ENCODE measurements at regions not wholly inside any gene's neighbourhood (a gene's known extent, or its start where the extent isn't known, plus 50 kb on each side); places are given as distances from the start of the nearest gene placed in this dataset.
A peak's percentile ranks its signal among the peaks of the same experiment; 100 is the strongest.

- H3K4ac ChIP-seq (ENCODE audit: low read depth, low read length), result 0 out of 2 replicates have a peak overlapping the region, but pooled peaks have one; percentile 31
- H4K20me1 ChIP-seq (ENCODE audit: insufficient read depth, low read length), result no peaks in the 10 kb centered on the region
- ChIA-PET CTCF (no interaction called here), POLR2A (ENCODE audit: unreplicated experiment) (no interaction called here)
- H3K27ac ChIP-seq (ENCODE audit: insufficient read depth, low read length), result no peak overlapping the region
- no peak overlapping the region for H2BK15ac ChIP-seq (ENCODE audit: low read depth, low read length)
- BruUV-seq (replicated peaks), result no TSS peak
- no peak overlapping the region for H3K4me2 ChIP-seq (ENCODE audit: low read depth, low read length)
- H3K4me3 ChIP-seq (ENCODE audit: insufficient read depth, low read depth, low read length), result no peak overlapping the region
- H3K9me3 ChIP-seq (ENCODE audit: control insufficient read depth, insufficient read depth, low read length), result no peaks in the 10 kb centered on the region
- H3K4me1 ChIP-seq (ENCODE audit: control insufficient read depth, insufficient read depth, low read length), result peaks cover 15% of the 10 kb centered on the region
- H3K56ac ChIP-seq (ENCODE audit: extremely low read depth, insufficient read depth, low read length), result no peak overlapping the region
- dilution Hi-C loops (cut with HindIII; ENCODE audit: low sequenced_read_pairs, unreplicated experiment), result no loop called here
- peak overlapping the region; percentile 37; the same call in 1 of the 2 replicates for H2BK120ac ChIP-seq (ENCODE audit: low read depth, low read length)
- H2AFZ ChIP-seq (replicated peaks; ENCODE audit: low read length, poor library complexity), result no peak overlapping the region
- no peak overlapping the region for H4K91ac ChIP-seq (ENCODE audit: insufficient read depth, low read depth, low read length)
- no peaks in the 10 kb centered on the region for H3K27me3 ChIP-seq (ENCODE audit: control insufficient read depth, insufficient read depth, low read length)
- 0 out of 2 replicates have a peak overlapping the region, but pooled peaks have one; percentile 9 for H3K14ac ChIP-seq (replicated peaks; ENCODE audit: low read depth, low read length)
- intact Hi-C loops (cut with micrococcal nuclease), result loop anchor here (5.0 kb wide), 1 partner anchor 77 kb away; no protein-coding TSS in a partner anchor
- H3K36me3 ChIP-seq (ENCODE audit: control insufficient read depth, insufficient read depth, low read length), result no peaks in the 10 kb centered on the region
- no peak for TF ChIP-seq MAFK (IDR thresholded peaks at IDR 0.05; ENCODE audit: low read depth, low read length)
- no peak for TF ChIP-seq USF2 (IDR thresholded peaks at IDR 0.05; ENCODE audit: low read depth, low read length)
- no peak for TF ChIP-seq MAZ (IDR thresholded peaks at IDR 0.05; ENCODE audit: borderline replicate concordance, low read depth, low read length)
- TF ChIP-seq RFX5 (IDR thresholded peaks at IDR 0.05; ENCODE audit: low read depth, low read length), result no peak
- TF ChIP-seq POLR2A (IDR thresholded peaks at IDR 0.05; ENCODE audit: low read depth, low read length), result no peak
- TF ChIP-seq RCOR1 (IDR thresholded peaks at IDR 0.05; ENCODE audit: insufficient replicate concordance, low read length), result no peak
- no peak for TF ChIP-seq ELK1 (IDR thresholded peaks at IDR 0.05; ENCODE audit: borderline replicate concordance, low read depth, low read length)
- no peak for TF ChIP-seq FOS (IDR thresholded peaks at IDR 0.05; ENCODE audit: low read depth, low read length)
- no peak for TF ChIP-seq MXI1 (IDR thresholded peaks at IDR 0.05; ENCODE audit: borderline replicate concordance, low read depth, low read length)
- TF ChIP-seq SMC3 (IDR thresholded peaks at IDR 0.05; ENCODE audit: low read depth, low read length), result no peak
- TF ChIP-seq NFE2L2 (IDR thresholded peaks at IDR 0.05; ENCODE audit: low read depth, low read length), result no peak
- no peak for TF ChIP-seq CEBPB (IDR thresholded peaks at IDR 0.05; ENCODE audit: low read depth, low read length)
- no peak for TF ChIP-seq CHD1 (IDR thresholded peaks at IDR 0.05; ENCODE audit: low read depth, low read length)
- TF ChIP-seq CTCF (conservative IDR thresholded peaks at IDR 0.05; ENCODE audit: low read depth, low read length), result no peak
- no peak for TF ChIP-seq BHLHE40 (IDR thresholded peaks at IDR 0.05; ENCODE audit: low read depth, low read length)
- no peak for TF ChIP-seq RAD21 (IDR thresholded peaks at IDR 0.05; ENCODE audit: low read length)
- no peak overlapping the region for H4K8ac ChIP-seq (ENCODE audit: low read depth in 2 of 2, low read length in 2 of 2)
- ATAC-seq (ENCODE audit: low read depth), result no peak
- H3K23ac ChIP-seq (ENCODE audit: low read depth, low read length), result no peak overlapping the region
- in situ Hi-C loops (cut with MboI; ENCODE audit: low sequenced_read_pairs), result no loop called here
- no peak overlapping the region for H3K18ac ChIP-seq (ENCODE audit: low read depth, low read length)
- no peak for DNase-seq
- no peak overlapping the region for H3K9ac ChIP-seq (ENCODE audit: low read depth, low read length)
- peaks cover 14% of the 10 kb centered on the region for H3K9me1 ChIP-seq (ENCODE audit: insufficient read depth, low read length)
- no peak overlapping the region for H2BK5ac ChIP-seq (ENCODE audit: low read depth, low read length, poor library complexity, severe bottlenecking)
- 0 out of 2 replicates have a peak overlapping the region, but pooled peaks have one; percentile 1 for H2BK20ac ChIP-seq (ENCODE audit: low read depth, low read length)
- no peak overlapping the region for H2AK9ac ChIP-seq (replicated peaks; ENCODE audit: low read depth, low read length, poor library complexity)
- H2AK5ac ChIP-seq (ENCODE audit: low read depth, low read length), result peak overlapping the region; percentile 20; the same call in 1 of the 2 replicates
- WGBS, 2 experiments (ENCODE audit: extremely low coverage in 2 of 2, insufficient read length in 1 of 2), result 100% methylated on average over 5 of the region's 11 CpGs; no CpG with 5 or more reads in 1 of the 2 experiments
- no peak overlapping the region for H4K5ac ChIP-seq (ENCODE audit: low read depth, low read length)
- peaks cover 0 to 5% of the 10 kb centered on the region in 2 experiments; a peak in 1 of 4 replicates for H3K79me1 ChIP-seq (ENCODE audit: low read depth in 1 of 2, low read length in 2 of 2)
Measured at GRCh38 chr10:3529691-3530090, 255.3 kb downstream of the KLF6 start.
